ENCODE measurements at regions not wholly inside any gene's neighbourhood (a gene's known extent, or its start where the extent isn't known, plus 50 kb on each side); places are given as distances from the start of the nearest gene placed in this dataset.

DNA sequence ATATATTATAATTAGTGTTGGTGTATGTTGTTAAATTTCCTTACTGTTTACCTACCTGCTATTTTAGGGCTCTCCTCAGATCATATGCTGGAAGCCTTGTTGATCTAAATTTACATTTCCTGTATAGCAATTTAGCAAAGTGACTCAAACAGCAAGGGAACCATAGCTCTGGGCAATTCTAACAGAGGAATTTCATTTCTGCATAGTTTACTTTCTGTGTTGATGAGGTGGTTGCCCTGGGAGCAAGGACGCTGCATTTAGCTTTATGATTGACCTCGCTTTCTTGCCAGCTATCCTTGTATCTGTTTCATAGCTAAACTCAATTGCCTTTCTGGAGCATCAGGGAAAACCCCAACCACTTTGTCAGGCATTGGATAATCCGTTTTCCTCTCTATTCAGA is 810.8 kb downstream of the GRIK2 start:
- DNase-seq (ENCODE audit: low spot score, unreplicated experiment): no peak
- Mint-ChIP-seq H3K9me3 (ENCODE audit: low read depth) (peaks cover 15% of the 10 kb centered on the region), H3K4me3 (ENCODE audit: low read depth) (no peak overlapping the region), H3K27me3 (no peaks in the 10 kb centered on the region), H3K36me3 (ENCODE audit: insufficient read depth) (no peaks in the 10 kb centered on the region), H3K27ac (no peak overlapping the region), H3K4me1 (ENCODE audit: low read depth) (no peaks in the 10 kb centered on the region)
- TF ChIP-seq, protein P1, sequence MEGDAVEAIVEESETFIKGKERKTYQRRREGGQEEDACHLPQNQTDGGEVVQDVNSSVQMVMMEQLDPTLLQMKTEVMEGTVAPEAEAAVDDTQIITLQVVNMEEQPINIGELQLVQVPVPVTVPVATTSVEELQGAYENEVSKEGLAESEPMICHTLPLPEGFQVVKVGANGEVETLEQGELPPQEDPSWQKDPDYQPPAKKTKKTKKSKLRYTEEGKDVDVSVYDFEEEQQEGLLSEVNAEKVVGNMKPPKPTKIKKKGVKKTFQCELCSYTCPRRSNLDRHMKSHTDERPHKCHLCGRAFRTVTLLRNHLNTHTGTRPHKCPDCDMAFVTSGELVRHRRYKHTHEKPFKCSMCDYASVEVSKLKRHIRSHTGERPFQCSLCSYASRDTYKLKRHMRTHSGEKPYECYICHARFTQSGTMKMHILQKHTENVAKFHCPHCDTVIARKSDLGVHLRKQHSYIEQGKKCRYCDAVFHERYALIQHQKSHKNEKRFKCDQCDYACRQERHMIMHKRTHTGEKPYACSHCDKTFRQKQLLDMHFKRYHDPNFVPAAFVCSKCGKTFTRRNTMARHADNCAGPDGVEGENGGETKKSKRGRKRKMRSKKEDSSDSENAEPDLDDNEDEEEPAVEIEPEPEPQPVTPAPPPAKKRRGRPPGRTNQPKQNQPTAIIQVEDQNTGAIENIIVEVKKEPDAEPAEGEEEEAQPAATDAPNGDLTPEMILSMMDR (IDR thresholded peaks at IDR 0.05; ENCODE audit: unreplicated experiment): no peak

DNA sequence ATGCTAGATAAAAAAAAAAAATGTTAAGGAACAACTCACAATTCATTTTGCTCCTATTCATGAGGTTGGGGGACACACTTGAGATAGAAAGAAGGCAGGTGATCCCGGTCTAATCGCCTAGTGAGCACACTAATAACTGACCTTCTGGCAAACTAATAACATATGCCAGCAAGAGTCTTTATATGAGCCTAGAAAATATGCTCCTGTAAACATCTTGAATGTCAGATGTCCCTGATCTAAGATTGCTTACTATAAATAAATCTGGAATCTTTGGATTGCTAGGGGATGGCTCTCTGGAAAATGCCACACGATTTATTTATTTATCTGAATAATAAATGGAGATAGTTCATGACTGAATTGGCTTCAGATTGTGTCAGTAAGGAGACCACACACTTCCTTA is 821.9 kb downstream of the GRIK2 start:
- Mint-ChIP-seq H3K27me3 (no peaks in the 10 kb centered on the region), H3K36me3 (ENCODE audit: insufficient read depth) (no peaks in the 10 kb centered on the region), H3K9me3 (ENCODE audit: low read depth) (peaks cover 1% of the 10 kb centered on the region), H3K4me3 (ENCODE audit: low read depth) (no peak overlapping the region), H3K27ac (no peak overlapping the region), H3K4me1 (ENCODE audit: low read depth) (no peaks in the 10 kb centered on the region)
- TF ChIP-seq, protein P1 (IDR thresholded peaks at IDR 0.05; ENCODE audit: unreplicated experiment): no peak
- no peak for DNase-seq (ENCODE audit: low spot score, unreplicated experiment)

DNA sequence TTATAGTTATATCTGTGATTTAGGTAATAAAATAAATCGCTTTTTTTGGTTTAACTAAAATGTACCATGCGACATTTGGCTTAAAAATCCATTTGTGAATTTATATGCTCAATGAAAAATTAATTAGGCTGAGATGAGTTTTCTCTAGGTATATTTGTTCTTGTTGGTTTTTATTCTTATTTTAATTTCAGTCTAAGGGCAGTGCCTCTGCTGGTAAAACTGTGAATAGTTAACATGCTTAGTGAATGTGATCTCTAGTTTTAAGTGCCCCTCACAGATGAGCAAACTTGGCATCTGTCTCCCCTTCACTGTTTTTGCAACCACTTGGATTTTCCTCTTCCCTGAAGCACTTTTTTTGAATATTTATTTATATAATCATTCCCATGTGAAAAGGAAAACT is 822.7 kb downstream of the GRIK2 start:
- no peak overlapping the region for H3K4me3 Mint-ChIP-seq (ENCODE audit: low read depth)
- TF ChIP-seq, protein P1 (IDR thresholded peaks at IDR 0.05; ENCODE audit: unreplicated experiment): peak; percentile 23
- no peak for DNase-seq (ENCODE audit: low spot score, unreplicated experiment)
- H3K27ac Mint-ChIP-seq: no peak overlapping the region
- no peaks in the 10 kb centered on the region for H3K9me3 Mint-ChIP-seq (ENCODE audit: low read depth)
- no peaks in the 10 kb centered on the region for H3K4me1 Mint-ChIP-seq (ENCODE audit: low read depth)
- H3K36me3 Mint-ChIP-seq (ENCODE audit: insufficient read depth): no peaks in the 10 kb centered on the region
- no peaks in the 10 kb centered on the region for H3K27me3 Mint-ChIP-seq

DNA sequence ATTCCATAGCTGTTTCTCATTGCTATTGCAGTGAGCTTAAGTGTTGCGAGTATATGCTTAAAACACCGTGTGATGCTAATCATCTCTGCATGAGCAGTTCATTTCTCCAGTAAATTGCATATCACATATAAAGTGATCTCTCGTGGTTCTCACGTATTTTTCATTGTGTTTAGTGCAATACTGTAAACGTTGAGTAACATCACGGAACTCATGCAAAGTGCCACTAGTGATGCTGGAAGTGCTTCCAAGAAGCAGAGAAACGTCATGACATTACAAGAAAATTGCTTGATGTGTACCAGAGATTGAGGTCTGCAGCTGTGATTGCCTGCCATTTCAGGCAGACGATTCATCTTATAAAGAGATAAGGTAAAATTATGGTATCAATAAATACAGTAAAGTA is 830.4 kb downstream of the GRIK2 start:
- Mint-ChIP-seq H3K36me3 (ENCODE audit: insufficient read depth) (no peaks in the 10 kb centered on the region), H3K27me3 (no peaks in the 10 kb centered on the region), H3K27ac (no peak overlapping the region), H3K4me3 (ENCODE audit: low read depth) (no peak overlapping the region), H3K4me1 (ENCODE audit: low read depth) (no peaks in the 10 kb centered on the region), H3K9me3 (ENCODE audit: low read depth) (no peaks in the 10 kb centered on the region)
- TF ChIP-seq, protein P1 (IDR thresholded peaks at IDR 0.05; ENCODE audit: unreplicated experiment): no peak
- DNase-seq (ENCODE audit: low spot score, unreplicated experiment): no peak

DNA sequence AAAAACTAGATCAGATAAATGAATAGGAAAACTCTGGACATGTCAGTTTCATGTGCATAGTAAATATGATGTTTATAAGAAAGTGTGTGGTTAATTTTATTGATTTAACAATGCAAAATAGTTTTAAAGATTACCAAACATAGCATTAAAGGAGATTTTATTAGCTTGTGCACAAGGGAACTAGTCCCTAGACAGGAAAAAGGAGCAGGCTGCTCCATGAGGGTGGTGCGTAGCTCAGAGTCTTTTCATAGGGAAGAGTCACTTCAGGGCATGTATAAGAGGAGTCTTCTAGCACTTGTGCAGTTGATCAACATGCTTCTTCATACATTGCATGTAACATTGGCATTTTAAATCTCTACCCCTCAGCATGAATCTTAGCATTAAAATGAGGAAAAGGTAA is 835.8 kb downstream of the GRIK2 start:
- peaks cover 8% of the 10 kb centered on the region for H3K9me3 Mint-ChIP-seq (ENCODE audit: low read depth)
- H3K27me3 Mint-ChIP-seq: no peaks in the 10 kb centered on the region
- no peak overlapping the region for H3K4me3 Mint-ChIP-seq (ENCODE audit: low read depth)
- DNase-seq (ENCODE audit: low spot score, unreplicated experiment): no peak
- TF ChIP-seq, protein P1 (IDR thresholded peaks at IDR 0.05; ENCODE audit: unreplicated experiment): no peak
- H3K36me3 Mint-ChIP-seq (ENCODE audit: insufficient read depth): no peaks in the 10 kb centered on the region
- no peaks in the 10 kb centered on the region for H3K4me1 Mint-ChIP-seq (ENCODE audit: low read depth)
- H3K27ac Mint-ChIP-seq: no peak overlapping the region
